ENCODE measurements at regions not wholly inside any gene's neighbourhood (a gene's known extent, or its start where the extent isn't known, plus 50 kb on each side); places are given as distances from the start of the nearest gene placed in this dataset.

- no peak for TF ChIP-seq CTCF (IDR thresholded peaks at IDR 0.05)
- H3K4me3 ChIP-seq, result no peak overlapping the region
- intact Hi-C loops (cut with DNase I), result no loop called here
- H3K9me3 ChIP-seq, result no peaks in the 10 kb centered on the region
- no peaks in the 10 kb centered on the region for H3K4me1 ChIP-seq
- no peak overlapping the region for H3K9ac ChIP-seq (ENCODE audit: low read depth in 2 of 2, low read length in 2 of 2)
- H3K36me3 ChIP-seq, result no peaks in the 10 kb centered on the region
- DNase-seq, result no peak
- H3K27me3 ChIP-seq, result no peaks in the 10 kb centered on the region
- H3K27ac ChIP-seq, result no peak overlapping the region
Measured at GRCh38 chr10:69712342-69712741, 82.3 kb downstream of the FAM241B start.

- H3K4me3 ChIP-seq, result no peak overlapping the region
- no peaks in the 10 kb centered on the region for H3K9me3 ChIP-seq
- TF ChIP-seq CTCF (IDR thresholded peaks at IDR 0.05), result no peak
- no peak overlapping the region for H3K27ac ChIP-seq
- H3K4me1 ChIP-seq, result no peaks in the 10 kb centered on the region
- no peaks in the 10 kb centered on the region for H3K36me3 ChIP-seq
- no peaks in the 10 kb centered on the region for H3K27me3 ChIP-seq
- intact Hi-C loops (cut with DNase I), result no loop called here
- H3K9ac ChIP-seq (ENCODE audit: low read depth in 2 of 2, low read length in 2 of 2), result no peak overlapping the region
- DNase-seq, result no peak
Measured at GRCh38 chr10:69714572-69714971, 84.5 kb downstream of the FAM241B start.

GRCh38 chr10:69715156-69715898 is 85.3 kb downstream of the FAM241B start:
- no peak for DNase-seq
- Histone ChIP-seq H3K4me1 (no peaks in the 10 kb centered on the region), H3K27ac (no peak overlapping the region), H3K9me3 (no peaks in the 10 kb centered on the region), H3K9ac (ENCODE audit: low read depth in 2 of 2, low read length in 2 of 2) (no peak overlapping the region), H3K4me3 (no peak overlapping the region), H3K36me3 (no peaks in the 10 kb centered on the region), H3K27me3 (no peaks in the 10 kb centered on the region)
- TF ChIP-seq CTCF (IDR thresholded peaks at IDR 0.05), result no peak
- intact Hi-C loops (cut with DNase I), result loop anchor here (5.0 kb wide), 1 partner anchor 198 kb away; no protein-coding TSS in a partner anchor

- H3K4me3 ChIP-seq, result no peak overlapping the region
- H3K4me1 ChIP-seq, result no peaks in the 10 kb centered on the region
- H3K27ac ChIP-seq, result no peak overlapping the region
- no peak overlapping the region for H3K9ac ChIP-seq (ENCODE audit: low read depth in 2 of 2, low read length in 2 of 2)
- H3K9me3 ChIP-seq, result no peaks in the 10 kb centered on the region
- DNase-seq, result no peak
- no peaks in the 10 kb centered on the region for H3K36me3 ChIP-seq
- TF ChIP-seq CTCF (IDR thresholded peaks at IDR 0.05), result no peak
- H3K27me3 ChIP-seq, result no peaks in the 10 kb centered on the region
- intact Hi-C loops (cut with DNase I), result loop anchor here (1.0 to 5.0 kb wide), 2 partner anchors 72 to 199 kb away; no protein-coding TSS in a partner anchor
Measured at GRCh38 chr10:69715899-69716606, 85.7 kb upstream of the COL13A1 start.

- H3K4me3 ChIP-seq, result no peak overlapping the region
- intact Hi-C loops (cut with DNase I), result loop anchor here (1.0 to 5.0 kb wide), 2 partner anchors 73 to 200 kb away; no protein-coding TSS in a partner anchor
Measured at GRCh38 chr10:69716711-69717560, 84.8 kb upstream of the COL13A1 start.

More at GRCh38 chr10:69716711-69717560, 84.8 kb upstream of the COL13A1 start:
- no peaks in the 10 kb centered on the region for H3K36me3 ChIP-seq
- no peak overlapping the region for H3K9ac ChIP-seq (ENCODE audit: low read depth in 2 of 2, low read length in 2 of 2)
- peak; percentile 71 for DNase-seq
- peak; percentile 63 for TF ChIP-seq CTCF (IDR thresholded peaks at IDR 0.05)
- no peaks in the 10 kb centered on the region for H3K27me3 ChIP-seq
- H3K9me3 ChIP-seq, result no peaks in the 10 kb centered on the region
- no peak overlapping the region for H3K27ac ChIP-seq
- H3K4me1 ChIP-seq, result no peaks in the 10 kb centered on the region

Data from colonic mucosa (tissue), 4 donors.